ENCODE measurements at regions not wholly inside any gene's neighbourhood (a gene's known extent, or its start where the extent isn't known, plus 50 kb on each side); places are given as distances from the start of the nearest gene placed in this dataset.

- TF ChIP-seq CTCF (IDR thresholded peaks at IDR 0.05): no peak
- no peak for TF ChIP-seq POLR2AphosphoS5 (IDR thresholded peaks at IDR 0.05)
- TF ChIP-seq POLR2A (IDR thresholded peaks at IDR 0.05): no peak
Measured at GRCh38 chr6:104162036-104162669, 697.6 kb downstream of the HACE1 start.
